ENCODE measurements at regions not wholly inside any gene's neighbourhood (a gene's known extent, or its start where the extent isn't known, plus 50 kb on each side); places are given as distances from the start of the nearest gene placed in this dataset.

DNA sequence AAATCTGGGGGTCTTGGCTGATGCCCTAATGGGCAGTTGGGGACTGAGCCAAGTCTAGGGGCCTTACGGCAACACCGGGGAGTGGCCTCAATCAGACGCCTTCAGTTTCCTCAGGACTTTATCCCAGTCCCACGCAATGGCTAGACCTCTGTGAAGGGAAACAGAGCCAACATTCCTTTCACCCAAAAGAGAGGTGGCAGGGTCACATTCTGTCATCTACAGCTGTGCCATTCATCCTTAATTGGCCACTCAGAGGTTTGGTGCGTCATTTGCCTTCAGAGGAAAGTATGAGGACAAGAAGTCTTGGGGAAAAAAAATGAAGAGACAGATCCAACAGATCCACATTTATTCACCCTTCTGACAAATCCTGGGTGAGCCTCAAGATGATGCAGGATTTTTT is 166.9 kb upstream of the AVPR1A start:
- no peak for DNase-seq

- DNase-seq, result no peak
Observed at GRCh38 chr12:63317286-63317846, 166.4 kb upstream of the AVPR1A start.

DNA sequence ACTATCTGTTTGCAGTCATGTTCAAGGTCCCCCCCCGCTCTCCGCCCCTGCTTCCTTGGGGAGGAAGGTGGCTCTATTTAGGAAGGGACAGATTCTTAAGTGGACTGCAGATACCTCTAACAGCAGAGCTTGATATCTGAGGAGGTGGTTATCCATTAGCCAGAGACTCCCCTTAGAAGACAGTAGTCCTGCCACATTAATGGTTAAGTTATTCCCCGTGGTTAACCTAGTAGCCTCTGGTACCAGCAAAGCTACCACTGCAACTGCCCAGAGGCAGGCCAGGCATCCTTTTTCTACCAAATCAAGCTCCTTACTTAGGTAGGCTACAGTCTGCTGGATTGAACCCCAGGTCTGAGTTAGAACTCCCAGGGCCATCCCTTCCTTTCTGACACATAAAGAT is 162.1 kb upstream of the AVPR1A start:
- DNase-seq, result no peak

- peak; percentile 22 for DNase-seq
Observed at GRCh38 chr12:63308671-63309070, 157.7 kb upstream of the AVPR1A start.

DNA sequence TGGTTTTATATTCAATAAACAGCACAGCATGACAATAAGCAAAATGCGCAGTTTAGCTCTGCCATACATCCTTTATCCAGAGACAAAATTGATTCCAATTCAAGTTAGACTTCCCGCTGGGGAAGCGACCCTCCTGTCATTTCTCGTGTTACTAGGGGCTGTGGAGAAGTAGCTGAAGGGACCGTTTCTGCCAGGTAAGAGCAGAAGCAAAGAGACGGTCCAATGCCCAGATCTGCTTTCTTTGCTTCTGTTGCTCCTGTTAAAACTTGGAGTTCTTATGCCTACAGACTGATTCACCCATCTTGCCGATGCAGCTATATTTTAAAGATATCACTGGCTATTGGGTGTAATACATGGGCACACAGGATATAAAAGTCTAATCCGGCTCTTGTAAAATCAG is 156.8 kb upstream of the AVPR1A start:
- DNase-seq, result no peak

- DNase-seq, result no peak
Observed at GRCh38 chr12:63305901-63306875, 155.2 kb upstream of the AVPR1A start.

DNA sequence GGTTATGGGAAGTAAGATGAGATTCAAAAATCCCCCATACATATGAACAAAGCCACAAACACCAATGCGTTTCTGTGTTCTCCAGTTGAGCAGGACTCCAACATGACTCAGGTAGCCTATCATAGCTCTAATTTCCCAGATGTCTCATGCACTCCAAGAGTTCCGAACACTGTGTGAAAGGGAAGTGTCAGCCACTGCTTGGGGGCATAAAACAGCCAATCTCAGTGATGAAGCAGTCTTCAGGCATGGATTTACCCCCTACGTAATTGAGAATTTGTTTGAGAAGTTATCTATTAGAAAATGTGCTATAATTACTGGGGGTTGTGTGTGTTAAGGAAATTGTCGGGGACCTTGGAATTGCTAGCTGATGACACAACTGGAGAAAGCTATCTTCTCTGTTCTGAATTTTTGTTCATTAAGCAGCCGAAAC is 153.9 kb upstream of the AVPR1A start:
- peak; percentile 58 for DNase-seq

DNA sequence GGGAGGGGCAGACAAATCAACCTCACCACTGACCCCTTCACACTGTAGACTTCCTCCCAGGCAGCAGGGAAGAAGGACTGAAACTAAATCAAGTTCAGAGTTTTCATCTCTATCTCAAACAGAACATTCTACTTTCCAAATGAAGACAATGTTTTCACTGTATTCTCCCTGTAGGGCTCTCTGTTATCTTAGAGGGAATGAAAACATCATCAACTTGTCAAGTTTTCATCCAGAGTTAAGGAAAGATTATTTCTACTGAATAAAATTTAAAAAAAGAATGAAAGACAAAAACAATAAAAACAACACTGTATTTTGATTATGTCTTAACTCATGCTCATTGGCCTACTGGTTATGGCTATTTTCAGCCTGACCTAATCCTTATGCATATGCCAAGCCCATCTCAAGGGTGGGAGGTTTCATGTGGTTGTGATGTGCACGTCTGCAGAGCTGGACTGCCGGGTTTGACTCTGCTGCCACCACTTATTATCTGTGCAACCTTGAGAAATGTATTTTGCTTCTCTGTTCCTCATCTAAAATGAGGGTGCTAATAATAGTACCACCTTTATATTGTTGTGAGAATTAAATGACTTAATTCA is 152.0 kb upstream of the AVPR1A start:
- no peak for DNase-seq

DNA sequence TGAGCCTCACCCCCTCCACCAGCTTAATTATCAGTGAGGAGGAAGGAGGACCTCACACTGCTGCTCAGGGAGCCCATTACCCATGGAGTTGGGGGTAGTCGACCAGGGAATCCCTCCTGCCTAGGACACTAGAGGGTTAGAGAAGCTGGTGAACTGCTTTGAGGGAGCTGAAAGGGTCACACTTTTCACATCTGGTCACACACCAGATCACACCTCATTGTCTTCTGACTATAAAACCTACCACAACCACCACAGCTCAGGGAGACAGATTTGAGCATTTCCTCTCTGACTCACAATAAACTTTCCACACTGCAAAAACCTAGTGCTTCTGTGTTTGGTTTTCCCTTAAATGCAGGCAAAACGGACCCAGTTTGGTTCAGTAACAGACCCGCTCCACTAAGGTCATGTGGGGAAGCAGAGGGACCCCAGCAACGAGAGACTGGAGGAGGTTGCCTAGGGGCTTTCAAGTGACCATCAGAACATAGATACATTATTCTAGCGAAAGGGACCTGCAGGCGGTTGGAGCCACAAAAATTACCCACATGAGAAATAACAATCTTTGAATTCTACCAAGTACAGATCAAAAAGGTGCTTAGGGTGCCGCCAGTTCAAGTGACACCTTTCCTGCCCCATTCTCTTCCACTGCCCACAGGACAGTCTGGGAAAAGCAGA is 151.4 kb upstream of the AVPR1A start:
- DNase-seq, result no peak

- DNase-seq, result peak; percentile 40
Observed at GRCh38 chr12:63301311-63301710, 150.3 kb upstream of the AVPR1A start.

DNA sequence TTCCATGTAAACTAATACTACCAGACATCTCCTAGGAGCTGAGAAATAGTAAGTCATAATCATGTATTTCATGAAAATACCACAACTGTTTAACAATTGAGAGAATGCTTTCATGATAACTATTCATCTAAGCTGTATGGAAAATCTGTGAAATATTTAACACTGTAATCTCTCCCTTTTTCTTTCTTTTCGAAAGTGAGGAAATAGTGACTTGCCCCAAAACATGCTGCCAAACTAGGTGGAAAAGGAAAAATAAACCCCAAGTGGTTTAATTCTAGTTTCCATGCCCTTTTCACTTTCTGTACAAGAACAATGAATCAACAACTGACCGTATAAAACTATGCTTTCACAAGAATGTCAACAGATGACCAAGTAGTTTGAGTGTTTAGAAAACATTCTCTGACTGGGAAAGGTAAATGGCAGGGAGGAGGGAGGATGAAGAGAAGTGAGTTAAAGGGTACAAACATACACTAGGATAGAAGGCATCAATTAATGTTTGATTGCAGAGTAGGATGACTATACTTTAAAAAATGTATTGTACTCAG is 147.5 kb upstream of the AVPR1A start:
- DNase-seq, result no peak

DNA sequence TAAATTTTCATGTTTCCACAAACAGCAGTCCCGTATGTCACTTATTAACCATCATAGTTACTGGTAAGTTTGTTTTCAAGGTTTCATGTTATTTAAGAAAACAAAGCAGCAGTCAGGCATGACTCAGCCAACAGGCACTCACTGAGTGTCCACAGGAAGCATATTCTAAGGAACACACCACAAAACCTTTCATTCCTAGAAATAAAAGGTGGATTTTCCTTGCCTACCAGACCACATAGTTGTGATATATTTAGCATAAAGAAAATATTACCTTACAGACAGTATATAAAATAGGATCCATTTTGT is 143.3 kb upstream of the AVPR1A start:
- peak; percentile 66 for DNase-seq

DNA sequence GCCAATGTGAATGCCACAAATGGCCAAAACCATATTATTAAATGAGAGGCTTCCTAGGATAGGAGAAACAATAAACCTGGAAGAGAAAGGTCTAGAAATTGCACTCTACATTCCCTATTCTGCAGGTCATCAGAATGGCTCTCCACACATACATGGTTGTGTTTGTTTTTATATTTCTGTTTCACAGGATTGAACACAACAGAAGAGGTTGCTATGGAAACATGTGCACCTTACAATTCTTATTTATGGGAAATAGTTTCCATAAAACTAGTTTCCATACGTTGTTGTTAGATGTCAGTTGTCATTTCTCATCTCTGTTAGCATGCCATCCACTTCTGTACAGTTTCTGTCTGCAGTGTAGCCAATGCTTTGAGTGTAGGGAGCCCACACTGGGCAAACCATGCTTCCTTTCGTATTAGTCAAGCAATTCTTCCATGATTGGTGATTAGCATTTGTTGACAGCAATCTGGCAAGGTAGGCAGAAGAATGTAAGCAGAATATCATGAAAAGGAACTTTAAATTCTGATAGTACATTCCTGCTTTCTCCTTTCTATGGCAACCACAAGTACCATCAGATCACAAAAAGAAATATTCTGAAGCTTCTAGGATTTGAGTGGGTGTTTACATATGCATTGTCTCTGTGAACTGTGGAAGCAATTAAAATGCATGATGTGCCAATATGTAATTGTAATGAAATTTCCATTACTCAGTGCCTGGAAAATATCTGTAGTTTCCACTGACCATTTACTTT is 141.6 kb upstream of the AVPR1A start:
- no peak for DNase-seq

GRCh38 chr12:63276537-63277365 is 125.8 kb upstream of the AVPR1A start:
- DNase-seq, result peak; percentile 9

DNA sequence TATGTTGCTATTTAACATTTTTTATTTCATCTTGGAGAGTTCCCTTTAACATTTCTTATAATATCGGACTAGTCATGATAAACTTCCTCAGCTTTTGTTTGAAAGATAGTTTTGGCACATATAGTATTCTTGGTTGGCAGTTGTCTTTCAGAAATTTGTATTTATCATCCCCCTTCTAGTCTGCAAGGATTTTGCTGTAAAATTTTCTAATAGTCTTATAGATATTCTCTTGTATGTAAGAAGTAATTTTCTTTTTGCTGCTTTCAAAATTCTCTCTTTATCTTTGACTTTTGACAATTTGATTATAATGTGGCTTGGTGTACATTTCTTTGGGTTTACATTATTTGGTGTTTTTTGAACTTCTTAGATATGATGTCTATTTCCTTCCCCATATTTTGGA is 116.0 kb upstream of the AVPR1A start:
- DNase-seq, result no peak

GRCh38 chr12:63264629-63265028 is 113.6 kb upstream of the AVPR1A start:
- DNase-seq, result no peak

- DNase-seq, result no peak
Observed at GRCh38 chr12:63250486-63250885, 99.5 kb upstream of the AVPR1A start.

DNA sequence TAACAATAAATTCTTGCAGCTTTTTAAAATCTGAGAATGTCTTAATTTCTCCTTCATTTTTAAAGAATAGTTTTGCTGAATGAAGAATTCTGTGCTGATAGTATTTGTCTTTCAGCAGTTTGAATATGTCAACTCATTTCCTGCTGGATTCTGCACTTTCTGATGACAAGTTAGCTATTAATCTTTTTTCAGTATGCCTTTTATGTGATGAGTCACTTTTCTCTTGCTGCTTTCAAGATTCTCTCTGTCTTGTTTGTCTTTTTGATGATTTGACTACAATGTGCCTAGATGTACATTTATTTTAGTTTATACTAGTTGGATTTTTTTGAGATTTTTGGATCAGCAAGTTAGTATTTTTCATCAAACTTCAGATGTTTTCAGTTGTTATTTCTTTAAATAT is 87.9 kb upstream of the AVPR1A start:
- peak; percentile 0 for DNase-seq

- no peak for DNase-seq
Observed at GRCh38 chr12:63232896-63233295, 81.9 kb upstream of the AVPR1A start.

DNA sequence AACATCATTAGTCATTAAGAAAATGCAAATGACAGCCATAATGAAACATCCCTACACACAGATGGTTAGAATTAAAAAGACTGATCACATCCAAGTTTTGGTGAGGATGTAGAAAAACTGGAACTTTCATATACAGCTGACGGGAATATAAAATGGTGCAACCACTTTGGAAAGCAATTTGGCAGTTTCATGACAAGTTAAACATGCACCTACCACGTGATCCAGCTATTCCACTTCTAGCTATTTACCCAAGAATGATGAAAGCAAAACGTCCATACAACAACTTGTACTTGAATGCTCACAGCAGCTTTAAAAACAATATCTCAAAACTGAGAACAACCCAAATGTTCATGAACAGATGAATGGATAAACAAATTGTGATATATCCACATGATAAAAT is 77.9 kb upstream of the AVPR1A start:
- no peak for DNase-seq

GRCh38 chr12:63226792-63227463 is 75.9 kb upstream of the AVPR1A start:
- DNase-seq, result no peak
